ENCODE measurements at regions not wholly inside any gene's neighbourhood (a gene's known extent, or its start where the extent isn't known, plus 50 kb on each side); places are given as distances from the start of the nearest gene placed in this dataset.

- no peaks in the 10 kb centered on the region for H3K36me3 Mint-ChIP-seq (ENCODE audit: insufficient read depth)
- DNase-seq (ENCODE audit: low spot score, unreplicated experiment): no peak
- H3K27me3 Mint-ChIP-seq: no peaks in the 10 kb centered on the region
- TF ChIP-seq, protein P1, sequence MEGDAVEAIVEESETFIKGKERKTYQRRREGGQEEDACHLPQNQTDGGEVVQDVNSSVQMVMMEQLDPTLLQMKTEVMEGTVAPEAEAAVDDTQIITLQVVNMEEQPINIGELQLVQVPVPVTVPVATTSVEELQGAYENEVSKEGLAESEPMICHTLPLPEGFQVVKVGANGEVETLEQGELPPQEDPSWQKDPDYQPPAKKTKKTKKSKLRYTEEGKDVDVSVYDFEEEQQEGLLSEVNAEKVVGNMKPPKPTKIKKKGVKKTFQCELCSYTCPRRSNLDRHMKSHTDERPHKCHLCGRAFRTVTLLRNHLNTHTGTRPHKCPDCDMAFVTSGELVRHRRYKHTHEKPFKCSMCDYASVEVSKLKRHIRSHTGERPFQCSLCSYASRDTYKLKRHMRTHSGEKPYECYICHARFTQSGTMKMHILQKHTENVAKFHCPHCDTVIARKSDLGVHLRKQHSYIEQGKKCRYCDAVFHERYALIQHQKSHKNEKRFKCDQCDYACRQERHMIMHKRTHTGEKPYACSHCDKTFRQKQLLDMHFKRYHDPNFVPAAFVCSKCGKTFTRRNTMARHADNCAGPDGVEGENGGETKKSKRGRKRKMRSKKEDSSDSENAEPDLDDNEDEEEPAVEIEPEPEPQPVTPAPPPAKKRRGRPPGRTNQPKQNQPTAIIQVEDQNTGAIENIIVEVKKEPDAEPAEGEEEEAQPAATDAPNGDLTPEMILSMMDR (IDR thresholded peaks at IDR 0.05; ENCODE audit: unreplicated experiment): no peak
- no peak overlapping the region for H3K4me3 Mint-ChIP-seq (ENCODE audit: low read depth)
- peaks cover 9% of the 10 kb centered on the region for H3K9me3 Mint-ChIP-seq (ENCODE audit: low read depth)
- H3K27ac Mint-ChIP-seq: no peak overlapping the region
- peaks cover 16% of the 10 kb centered on the region for H3K4me1 Mint-ChIP-seq (ENCODE audit: low read depth)
Observed at GRCh38 chr18:70643812-70644211, 355.0 kb downstream of the SOCS6 start.

- Mint-ChIP-seq H3K4me3 (ENCODE audit: low read depth) (no peak overlapping the region), H3K9me3 (ENCODE audit: low read depth) (peaks cover 12% of the 10 kb centered on the region), H3K27ac (no peak overlapping the region), H3K4me1 (ENCODE audit: low read depth) (peaks cover 16% of the 10 kb centered on the region), H3K27me3 (no peaks in the 10 kb centered on the region), H3K36me3 (ENCODE audit: insufficient read depth) (no peaks in the 10 kb centered on the region)
- TF ChIP-seq, protein P1 (IDR thresholded peaks at IDR 0.05; ENCODE audit: unreplicated experiment): no peak
- DNase-seq (ENCODE audit: low spot score, unreplicated experiment): no peak
Observed at GRCh38 chr18:70641156-70641775, 352.4 kb downstream of the SOCS6 start.

GRCh38 chr18:70640336-70640887 is 351.6 kb downstream of the SOCS6 start:
- Mint-ChIP-seq H3K27me3 (no peaks in the 10 kb centered on the region), H3K9me3 (ENCODE audit: low read depth) (peaks cover 12% of the 10 kb centered on the region), H3K4me1 (ENCODE audit: low read depth) (peaks cover 16% of the 10 kb centered on the region), H3K36me3 (ENCODE audit: insufficient read depth) (no peaks in the 10 kb centered on the region), H3K4me3 (ENCODE audit: low read depth) (no peak overlapping the region), H3K27ac (no peak overlapping the region)
- TF ChIP-seq, protein P1 (IDR thresholded peaks at IDR 0.05; ENCODE audit: unreplicated experiment): no peak
- no peak for DNase-seq (ENCODE audit: low spot score, unreplicated experiment)

GRCh38 chr18:70636991-70637390 is 348.1 kb downstream of the SOCS6 start:
- DNase-seq (ENCODE audit: low spot score, unreplicated experiment): no peak
- H3K9me3 Mint-ChIP-seq (ENCODE audit: low read depth): peaks cover 12% of the 10 kb centered on the region
- H3K27ac Mint-ChIP-seq: no peak overlapping the region
- no peaks in the 10 kb centered on the region for H3K27me3 Mint-ChIP-seq
- TF ChIP-seq, protein P1 (IDR thresholded peaks at IDR 0.05; ENCODE audit: unreplicated experiment): no peak
- H3K4me3 Mint-ChIP-seq (ENCODE audit: low read depth): no peak overlapping the region
- no peaks in the 10 kb centered on the region for H3K36me3 Mint-ChIP-seq (ENCODE audit: insufficient read depth)
- peaks cover 10% of the 10 kb centered on the region for H3K4me1 Mint-ChIP-seq (ENCODE audit: low read depth)

DNA sequence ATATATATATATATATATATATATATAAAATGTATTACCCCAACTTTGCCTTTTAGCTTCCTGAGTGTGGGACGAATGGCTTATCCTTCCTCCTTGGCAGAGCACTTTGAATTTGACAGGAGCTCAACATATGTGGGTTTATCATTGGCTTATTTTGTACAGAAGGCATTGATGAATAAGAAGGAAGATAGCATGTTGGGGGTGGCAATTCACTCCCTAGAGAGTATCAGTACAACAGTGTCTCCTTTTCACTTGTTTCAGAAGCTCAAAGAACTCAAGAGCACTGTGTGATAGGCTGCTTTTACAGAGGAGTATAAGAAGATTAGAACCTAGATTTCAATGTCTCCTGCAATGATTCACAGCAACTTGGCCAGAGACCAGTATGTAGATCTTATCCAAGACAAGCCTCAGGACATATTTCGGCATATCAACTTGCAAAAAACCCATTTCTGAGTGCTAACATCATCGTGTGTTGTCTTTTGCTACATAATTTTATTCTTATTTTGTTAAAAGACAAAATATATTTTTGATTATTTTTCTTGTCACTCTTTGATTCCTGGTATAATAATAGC is 345.8 kb downstream of the SOCS6 start:
- TF ChIP-seq, protein P1 (IDR thresholded peaks at IDR 0.05; ENCODE audit: unreplicated experiment): no peak
- no peaks in the 10 kb centered on the region for H3K36me3 Mint-ChIP-seq (ENCODE audit: insufficient read depth)
- DNase-seq (ENCODE audit: low spot score, unreplicated experiment): no peak

More for the DNA sequence above, 345.8 kb downstream of the SOCS6 start:
- Mint-ChIP-seq H3K9me3 (ENCODE audit: low read depth) (peaks cover 11% of the 10 kb centered on the region), H3K4me3 (ENCODE audit: low read depth) (no peak overlapping the region), H3K4me1 (ENCODE audit: low read depth) (peaks cover 2% of the 10 kb centered on the region), H3K27ac (no peak overlapping the region), H3K27me3 (no peaks in the 10 kb centered on the region)
